ENCODE measurements at regions not wholly inside any gene's neighbourhood (a gene's known extent, or its start where the extent isn't known, plus 50 kb on each side); places are given as distances from the start of the nearest gene placed in this dataset.

GRCh38 chr5:7072188-7072587 is 323.8 kb upstream of the ADCY2 start:
- ChIA-PET POLR2A (no interaction called here), CTCF (ENCODE audit: unreplicated experiment) (no interaction called here)
- no peak overlapping the region for H3K27ac ChIP-seq (ENCODE audit: low read depth, low read length, poor library complexity, severe bottlenecking)
- intact Hi-C loops (cut with micrococcal nuclease; ENCODE audit: unreplicated experiment), result no loop called here
- no peak overlapping the region for H2AFZ ChIP-seq (ENCODE audit: low read length)
- no peaks in the 10 kb centered on the region for H4K20me1 ChIP-seq (ENCODE audit: insufficient read depth, low read length)
- H3K9me2 ChIP-seq (ENCODE audit: insufficient read depth, low read length), result no peaks in the 10 kb centered on the region
- H3K4me2 ChIP-seq (ENCODE audit: low read length), result no peak overlapping the region
- H3K4me3 ChIP-seq (ENCODE audit: low read depth, low read length, poor library complexity, severe bottlenecking), result no peak overlapping the region
- H3K79me2 ChIP-seq (ENCODE audit: insufficient read depth, low read depth, low read length), result no peaks in the 10 kb centered on the region
- TF ChIP-seq, protein P1, sequence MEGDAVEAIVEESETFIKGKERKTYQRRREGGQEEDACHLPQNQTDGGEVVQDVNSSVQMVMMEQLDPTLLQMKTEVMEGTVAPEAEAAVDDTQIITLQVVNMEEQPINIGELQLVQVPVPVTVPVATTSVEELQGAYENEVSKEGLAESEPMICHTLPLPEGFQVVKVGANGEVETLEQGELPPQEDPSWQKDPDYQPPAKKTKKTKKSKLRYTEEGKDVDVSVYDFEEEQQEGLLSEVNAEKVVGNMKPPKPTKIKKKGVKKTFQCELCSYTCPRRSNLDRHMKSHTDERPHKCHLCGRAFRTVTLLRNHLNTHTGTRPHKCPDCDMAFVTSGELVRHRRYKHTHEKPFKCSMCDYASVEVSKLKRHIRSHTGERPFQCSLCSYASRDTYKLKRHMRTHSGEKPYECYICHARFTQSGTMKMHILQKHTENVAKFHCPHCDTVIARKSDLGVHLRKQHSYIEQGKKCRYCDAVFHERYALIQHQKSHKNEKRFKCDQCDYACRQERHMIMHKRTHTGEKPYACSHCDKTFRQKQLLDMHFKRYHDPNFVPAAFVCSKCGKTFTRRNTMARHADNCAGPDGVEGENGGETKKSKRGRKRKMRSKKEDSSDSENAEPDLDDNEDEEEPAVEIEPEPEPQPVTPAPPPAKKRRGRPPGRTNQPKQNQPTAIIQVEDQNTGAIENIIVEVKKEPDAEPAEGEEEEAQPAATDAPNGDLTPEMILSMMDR (conservative IDR thresholded peaks at IDR 0.05; ENCODE audit: low read length), result no peak
- TF ChIP-seq EZH2phosphoT487 (IDR thresholded peaks at IDR 0.05; ENCODE audit: borderline replicate concordance, low read depth, low read length), result no peak
- DNase-seq (ENCODE audit: low spot score), result no peak
- BruUV-seq (replicated peaks), result no TSS peak
- H3K36me3 ChIP-seq (ENCODE audit: insufficient read depth, low read length), result no peaks in the 10 kb centered on the region
- no peaks in the 10 kb centered on the region for H3K4me1 ChIP-seq (ENCODE audit: insufficient read depth, low read length, poor library complexity, severe bottlenecking)
- H3K9me3 ChIP-seq (ENCODE audit: low read length), result no peaks in the 10 kb centered on the region

GRCh38 chr5:7073666-7074065 is 322.3 kb upstream of the ADCY2 start:
- Histone ChIP-seq H3K4me1 (ENCODE audit: insufficient read depth, low read length, poor library complexity, severe bottlenecking) (no peaks in the 10 kb centered on the region), H3K9me3 (ENCODE audit: low read length) (no peaks in the 10 kb centered on the region), H3K4me2 (ENCODE audit: low read length) (no peak overlapping the region), H3K27ac (ENCODE audit: low read depth, low read length, poor library complexity, severe bottlenecking) (no peak overlapping the region), H3K9me2 (ENCODE audit: insufficient read depth, low read length) (no peaks in the 10 kb centered on the region), H3K36me3 (ENCODE audit: insufficient read depth, low read length) (no peaks in the 10 kb centered on the region), H4K20me1 (ENCODE audit: insufficient read depth, low read length) (no peaks in the 10 kb centered on the region), H3K4me3 (ENCODE audit: low read depth, low read length, poor library complexity, severe bottlenecking) (no peak overlapping the region), H3K79me2 (ENCODE audit: insufficient read depth, low read depth, low read length) (no peaks in the 10 kb centered on the region), H2AFZ (ENCODE audit: low read length) (no peak overlapping the region)
- BruUV-seq (replicated peaks), result no TSS peak
- ChIA-PET POLR2A (no interaction called here), CTCF (ENCODE audit: unreplicated experiment) (no interaction called here)
- DNase-seq (ENCODE audit: low spot score), result no peak
- intact Hi-C loops (cut with micrococcal nuclease; ENCODE audit: unreplicated experiment), result no loop called here
- TF ChIP-seq EZH2phosphoT487 (IDR thresholded peaks at IDR 0.05; ENCODE audit: borderline replicate concordance, low read depth, low read length), result no peak
- TF ChIP-seq, protein P1 (conservative IDR thresholded peaks at IDR 0.05; ENCODE audit: low read length), result no peak

DNA sequence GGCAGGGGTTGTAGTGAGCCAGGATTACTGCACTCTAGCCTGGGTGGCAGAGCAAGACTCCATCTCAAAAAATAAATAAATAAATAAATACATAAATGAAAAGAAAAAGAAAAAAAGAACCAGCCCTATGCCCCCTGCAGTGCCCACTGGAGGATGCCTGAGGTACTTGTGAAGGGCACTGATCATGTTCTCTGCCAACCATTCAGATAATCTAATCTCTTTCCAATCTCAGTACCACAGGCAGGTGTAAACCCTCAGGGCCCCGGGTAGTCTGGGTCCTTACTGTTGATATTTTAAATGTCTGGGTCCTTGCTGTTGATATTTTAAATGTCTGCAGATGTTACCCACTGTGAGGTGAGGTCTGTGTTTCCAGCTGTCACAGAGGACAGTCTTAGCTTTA is 321.8 kb upstream of the ADCY2 start:
- no peak overlapping the region for H3K4me2 ChIP-seq (ENCODE audit: low read length)
- BruUV-seq (replicated peaks), result no TSS peak
- H3K36me3 ChIP-seq (ENCODE audit: insufficient read depth, low read length), result no peaks in the 10 kb centered on the region
- no peak overlapping the region for H2AFZ ChIP-seq (ENCODE audit: low read length)
- H3K27ac ChIP-seq (ENCODE audit: low read depth, low read length, poor library complexity, severe bottlenecking), result no peak overlapping the region
- CTCF ChIA-PET (ENCODE audit: unreplicated experiment), result no interaction called here
- intact Hi-C loops (cut with micrococcal nuclease; ENCODE audit: unreplicated experiment), result no loop called here
- H3K9me3 ChIP-seq (ENCODE audit: low read length), result no peaks in the 10 kb centered on the region
- H3K4me3 ChIP-seq (ENCODE audit: low read depth, low read length, poor library complexity, severe bottlenecking), result no peak overlapping the region
- no peaks in the 10 kb centered on the region for H3K9me2 ChIP-seq (ENCODE audit: insufficient read depth, low read length)
- no peaks in the 10 kb centered on the region for H4K20me1 ChIP-seq (ENCODE audit: insufficient read depth, low read length)
- TF ChIP-seq, protein P1 (conservative IDR thresholded peaks at IDR 0.05; ENCODE audit: low read length), result no peak
- no peak for TF ChIP-seq EZH2phosphoT487 (IDR thresholded peaks at IDR 0.05; ENCODE audit: borderline replicate concordance, low read depth, low read length)
- H3K4me1 ChIP-seq (ENCODE audit: insufficient read depth, low read length, poor library complexity, severe bottlenecking), result no peaks in the 10 kb centered on the region
- POLR2A ChIA-PET, result no interaction called here
- H3K79me2 ChIP-seq (ENCODE audit: insufficient read depth, low read depth, low read length), result no peaks in the 10 kb centered on the region
- no peak for DNase-seq (ENCODE audit: low spot score)
